GM21381 (cell line): ENCODE measurements at regions not wholly inside any gene's neighbourhood (a gene's known extent, or its start where the extent isn't known, plus 50 kb on each side); places are given as distances from the start of the nearest gene placed in this dataset.
A peak's percentile ranks its signal among the peaks of the same experiment; 100 is the strongest.
"Not testable (repeated sequence)": the region's sequence is repeated elsewhere in the genome, so short reads cannot be mapped to it uniquely, and the experiment has no call there.

Source experiments
- ATAC-seq: cut with Tn5 transposase; IDR thresholded peaks from one replicate; pipeline ENCODE4 v1.9.1; 2021; ENCODE audit warnings: mild to moderate bottlenecking, moderate library complexity; ENCODE audit not compliant: unreplicated experiment

GRCh38 chr5:90287036-90287435 is 122.5 kb downstream of the CETN3 start:
- no peak for ATAC-seq

GRCh38 chr5:90285581-90285980 is 124.0 kb downstream of the CETN3 start:
- no peak for ATAC-seq

- ATAC-seq: no peak
Observed at GRCh38 chr5:90284375-90284774, 125.2 kb downstream of the CETN3 start.

- ATAC-seq: no peak
Observed at GRCh38 chr5:90279091-90279490, 130.5 kb downstream of the CETN3 start.

- no peak for ATAC-seq
Observed at GRCh38 chr5:90274216-90274615, 135.3 kb downstream of the CETN3 start.

GRCh38 chr5:90267646-90268045 is 141.9 kb downstream of the CETN3 start:
- no peak for ATAC-seq

- no peak for ATAC-seq
Observed at GRCh38 chr5:90265545-90265857, 144.1 kb downstream of the CETN3 start.

GRCh38 chr5:90264689-90265544 is 144.6 kb downstream of the CETN3 start:
- peak; percentile 65 for ATAC-seq

GRCh38 chr5:90263102-90263820 is 146.3 kb downstream of the CETN3 start:
- ATAC-seq: no peak

- ATAC-seq: no peak
Observed at GRCh38 chr5:90251447-90251846, 158.1 kb downstream of the CETN3 start.

GRCh38 chr5:90248640-90249039 is 160.9 kb downstream of the CETN3 start:
- no peak for ATAC-seq

GRCh38 chr5:90243848-90244247 is 165.7 kb downstream of the CETN3 start:
- ATAC-seq: not testable (repeated sequence)

- no peak for ATAC-seq
Observed at GRCh38 chr5:90233476-90233875, 176.1 kb downstream of the CETN3 start.

GRCh38 chr5:90231688-90232087 is 177.9 kb downstream of the CETN3 start:
- ATAC-seq: no peak

GRCh38 chr5:90227683-90228082 is 181.9 kb downstream of the CETN3 start:
- no peak for ATAC-seq

- ATAC-seq: no peak
Observed at GRCh38 chr5:90226433-90227099, 183.0 kb downstream of the CETN3 start.

- no peak for ATAC-seq
Observed at GRCh38 chr5:90224342-90224741, 185.2 kb downstream of the CETN3 start.

- ATAC-seq: no peak
Observed at GRCh38 chr5:90223756-90224155, 185.8 kb downstream of the CETN3 start.

- ATAC-seq: no peak
Observed at GRCh38 chr5:90221951-90222350, 187.6 kb downstream of the CETN3 start.

- ATAC-seq: no peak
Observed at GRCh38 chr5:90220554-90220953, 189.0 kb downstream of the CETN3 start.

GRCh38 chr5:90214991-90215390 is 194.6 kb downstream of the CETN3 start:
- ATAC-seq: no peak

GRCh38 chr5:90208323-90208722 is 201.2 kb downstream of the CETN3 start:
- not testable (repeated sequence) for ATAC-seq
